ENCODE measurements at regions not wholly inside any gene's neighbourhood (a gene's known extent, or its start where the extent isn't known, plus 50 kb on each side); places are given as distances from the start of the nearest gene placed in this dataset.

GRCh38 chr11:44374001-44374400 is 64.1 kb upstream of the ALX4 start:
- TF ChIP-seq CTCF (IDR thresholded peaks at IDR 0.05; ENCODE audit: low read depth, low read length) (no peak), EZH2phosphoT487 (IDR thresholded peaks at IDR 0.05; ENCODE audit: low read depth) (no peak)

Measured in OCI-LY3 (cell line).